Omental fat pad (tissue), 3 donors: ENCODE measurements at regions not wholly inside any gene's neighbourhood (a gene's known extent, or its start where the extent isn't known, plus 50 kb on each side); places are given as distances from the start of the nearest gene placed in this dataset.

ENCODE experiments used
- ATAC-seq: fragments of 150-250 bp; one replicate; pipeline ENCODE4 v1.9.1; 2016; ENCODE audit warnings: mild to moderate bottlenecking, moderate library complexity; ENCODE audit not compliant: low FRiP score
- DNase-seq: peaks from one replicate; pipeline ENCODE4 v3.0.0-alpha.2; 2019; ENCODE audit warnings: low spot score
- TF ChIP-seq, protein P1 (sequence below), 3 donors: fragments of 450-650 bp; IDR thresholded peaks; one replicate each; pipeline ENCODE4 v1.5.1; 2016 to 2017; ENCODE audit warnings: antibody characterized with exemption in 3 of 3, mild to moderate bottlenecking in 3 of 3, moderate library complexity in 2 of 3

DNA sequence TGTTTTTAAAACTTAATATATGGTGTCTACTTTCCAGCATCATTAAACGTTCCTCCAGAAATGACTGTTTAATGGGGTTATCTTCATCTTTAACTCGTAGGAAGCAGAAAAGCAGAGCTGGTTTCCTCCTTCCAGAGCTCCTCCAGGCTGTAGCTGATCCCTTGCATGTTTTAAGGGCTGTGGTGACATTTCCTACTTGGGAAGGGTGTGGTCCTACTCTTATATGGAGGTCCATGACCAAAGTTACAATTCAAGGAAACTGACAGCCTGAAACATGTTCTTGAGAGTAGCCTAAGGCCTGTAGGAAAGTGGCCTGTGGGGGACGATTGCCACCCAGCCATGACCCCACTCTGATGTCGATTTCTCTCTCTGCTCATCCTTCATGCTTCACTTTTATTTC lies 297.1 kb downstream of the GADD45G start:
- no peak for ATAC-seq
- DNase-seq = no peak
- TF ChIP-seq, protein P1, sequence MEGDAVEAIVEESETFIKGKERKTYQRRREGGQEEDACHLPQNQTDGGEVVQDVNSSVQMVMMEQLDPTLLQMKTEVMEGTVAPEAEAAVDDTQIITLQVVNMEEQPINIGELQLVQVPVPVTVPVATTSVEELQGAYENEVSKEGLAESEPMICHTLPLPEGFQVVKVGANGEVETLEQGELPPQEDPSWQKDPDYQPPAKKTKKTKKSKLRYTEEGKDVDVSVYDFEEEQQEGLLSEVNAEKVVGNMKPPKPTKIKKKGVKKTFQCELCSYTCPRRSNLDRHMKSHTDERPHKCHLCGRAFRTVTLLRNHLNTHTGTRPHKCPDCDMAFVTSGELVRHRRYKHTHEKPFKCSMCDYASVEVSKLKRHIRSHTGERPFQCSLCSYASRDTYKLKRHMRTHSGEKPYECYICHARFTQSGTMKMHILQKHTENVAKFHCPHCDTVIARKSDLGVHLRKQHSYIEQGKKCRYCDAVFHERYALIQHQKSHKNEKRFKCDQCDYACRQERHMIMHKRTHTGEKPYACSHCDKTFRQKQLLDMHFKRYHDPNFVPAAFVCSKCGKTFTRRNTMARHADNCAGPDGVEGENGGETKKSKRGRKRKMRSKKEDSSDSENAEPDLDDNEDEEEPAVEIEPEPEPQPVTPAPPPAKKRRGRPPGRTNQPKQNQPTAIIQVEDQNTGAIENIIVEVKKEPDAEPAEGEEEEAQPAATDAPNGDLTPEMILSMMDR (IDR thresholded peaks at IDR 0.05) = no peak

DNA sequence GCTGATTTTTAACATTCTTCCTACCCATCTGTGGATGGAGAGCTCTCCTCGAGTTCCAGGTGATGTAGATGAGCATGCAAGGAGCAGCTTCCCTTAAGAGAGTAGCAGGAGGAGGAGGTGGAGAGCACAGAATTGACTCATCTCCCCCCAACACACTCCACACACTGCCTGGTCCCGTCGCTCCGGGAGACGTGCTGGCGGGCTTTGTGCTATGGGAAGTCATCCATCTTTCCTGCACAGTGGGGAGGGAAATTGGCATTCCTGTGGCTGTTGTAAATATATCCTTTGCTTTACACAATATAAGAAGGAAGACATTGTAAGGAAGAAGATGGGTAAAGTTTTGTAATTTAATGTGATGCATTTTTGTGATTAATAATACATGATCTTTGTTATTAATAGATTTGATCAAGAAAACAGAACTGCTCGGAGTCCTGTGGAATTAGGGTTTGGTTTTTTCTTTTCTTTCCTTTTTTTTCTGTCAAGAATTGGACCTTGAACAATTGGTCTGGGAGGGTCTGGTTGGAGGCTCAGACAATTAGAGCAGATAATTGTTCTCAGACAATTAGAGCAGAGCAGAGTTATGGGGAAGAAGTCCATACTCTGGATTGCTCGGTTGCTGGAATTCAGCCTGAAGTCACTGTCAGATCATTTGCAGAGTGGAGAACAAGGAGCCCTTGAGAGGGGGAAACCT lies 297.8 kb downstream of the GADD45G start:
- TF ChIP-seq, protein P1 (IDR thresholded peaks at IDR 0.05) = no peak
- DNase-seq = no peak
- ATAC-seq = peak; percentile 76

DNA sequence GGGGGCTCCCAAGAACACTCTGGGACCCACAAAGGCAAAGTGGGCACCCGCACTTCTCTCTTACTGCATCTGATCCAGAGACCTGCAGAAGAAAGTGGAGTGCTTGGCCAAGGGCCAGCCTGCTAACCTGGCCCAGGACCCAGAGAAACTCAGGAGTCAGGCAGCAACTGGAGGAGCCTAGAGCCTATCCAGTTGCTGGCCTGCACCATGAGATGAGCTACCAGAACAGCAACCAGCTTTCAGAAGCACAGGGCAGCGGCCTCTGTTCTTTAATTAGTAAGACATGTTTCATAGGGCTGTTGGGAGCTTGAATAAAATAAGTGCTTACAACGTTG lies 298.3 kb downstream of the GADD45G start:
- TF ChIP-seq, protein P1 (IDR thresholded peaks at IDR 0.05) = no peak
- no peak for ATAC-seq
- no peak for DNase-seq

DNA sequence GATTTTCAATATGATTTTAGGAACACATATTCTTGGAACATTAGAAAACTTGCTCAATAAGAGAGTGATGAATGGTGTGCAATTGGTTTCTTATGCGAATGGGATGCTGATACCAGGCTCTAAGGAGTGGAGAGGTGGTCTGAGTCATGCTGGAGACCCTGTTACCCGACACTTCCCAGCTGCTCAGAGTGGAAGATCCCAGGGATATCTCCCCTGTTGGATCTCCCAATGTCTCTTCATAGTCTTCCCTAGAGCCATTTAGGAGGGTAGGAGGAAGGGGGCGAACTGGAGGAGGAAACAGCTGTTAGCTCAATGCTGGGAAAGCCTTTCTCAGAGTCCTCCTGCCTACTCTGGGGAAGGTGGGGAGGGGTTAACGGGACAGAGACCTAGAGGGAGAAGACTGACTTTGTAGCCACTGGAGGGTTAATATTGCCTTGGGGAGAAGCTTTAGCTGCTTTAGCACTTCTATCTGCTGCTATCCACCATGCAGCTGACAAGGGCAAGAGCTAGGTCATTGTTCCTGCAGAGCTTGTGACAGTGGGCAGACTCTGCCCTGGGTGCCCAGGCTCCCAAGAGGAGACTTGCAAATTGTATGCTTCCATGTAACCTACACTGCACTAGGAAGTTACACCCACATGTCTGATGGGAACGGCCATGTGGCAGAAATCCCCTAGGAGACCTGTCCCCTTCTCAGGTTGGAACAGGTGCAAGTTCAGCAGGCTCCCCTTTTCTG lies 301.0 kb downstream of the GADD45G start:
- ATAC-seq (no peak), DNase-seq (no peak)
- TF ChIP-seq, protein P1 (IDR thresholded peaks at IDR 0.05) = no peak

DNA sequence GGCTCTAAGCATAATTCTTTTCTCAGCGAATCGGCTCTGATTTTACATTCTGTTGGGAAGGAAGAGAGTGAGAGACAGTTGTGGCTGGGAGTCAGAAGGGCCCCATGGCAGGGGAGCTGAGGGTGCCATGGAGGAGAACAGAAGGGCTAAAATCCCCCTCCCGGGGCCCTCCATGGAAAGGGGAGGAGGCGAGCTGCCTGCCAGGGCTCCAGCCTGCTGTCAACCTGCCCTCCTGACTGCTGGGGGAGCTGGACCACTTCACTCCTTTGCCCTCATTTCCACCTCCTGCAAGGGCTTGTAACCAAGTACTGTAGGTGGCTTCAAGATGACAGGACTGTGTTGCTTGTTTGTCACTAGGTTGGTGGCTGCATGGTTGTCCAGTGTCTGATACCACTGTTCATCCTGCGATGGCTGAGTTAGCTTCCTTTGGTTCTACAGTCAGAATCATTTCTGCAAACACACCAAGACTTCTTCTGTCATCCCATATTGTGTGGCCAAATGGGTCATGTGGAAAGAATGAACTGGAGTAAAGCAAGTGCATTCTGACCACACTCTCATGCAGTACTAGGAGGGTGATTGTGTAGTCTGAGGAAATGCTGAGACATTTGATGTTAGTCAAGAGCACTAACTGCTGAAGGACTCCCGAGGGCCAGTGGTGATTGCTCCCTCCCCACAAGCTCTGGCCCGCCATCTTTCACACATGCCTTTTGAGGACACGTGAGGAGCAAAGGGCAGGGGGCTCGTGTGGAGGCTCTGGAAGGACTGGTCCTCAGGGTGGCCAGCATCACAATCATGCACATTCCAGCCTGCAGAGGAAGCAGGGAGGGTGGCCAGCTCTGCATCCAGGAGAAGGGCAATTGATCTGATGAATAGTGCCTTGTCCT lies 307.2 kb downstream of the GADD45G start:
- no peak for DNase-seq
- ATAC-seq = no peak

DNA sequence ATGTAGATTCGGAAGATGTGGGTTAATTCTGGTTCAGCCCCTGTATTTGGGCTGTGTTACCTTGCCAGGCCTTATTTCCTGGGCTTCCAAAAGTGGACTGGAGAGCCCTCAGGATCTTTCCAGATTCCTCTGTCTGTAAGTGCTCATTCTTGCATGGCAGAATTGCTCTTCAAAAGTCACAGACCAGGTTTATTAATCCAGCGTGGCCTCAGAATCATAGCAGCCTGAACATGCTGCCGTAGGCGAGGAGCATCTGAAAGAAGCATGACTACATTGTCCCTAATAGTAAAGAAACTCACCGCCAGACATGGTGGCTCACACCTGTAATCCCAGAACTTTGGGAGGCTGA lies 307.8 kb downstream of the GADD45G start:
- ATAC-seq = no peak
- TF ChIP-seq, protein P1 (IDR thresholded peaks at IDR 0.05) = no peak
- no peak for DNase-seq

More for the DNA sequence above, 307.2 kb downstream of the GADD45G start:
- TF ChIP-seq, protein P1 (IDR thresholded peaks at IDR 0.05) = no peak
